IMR-90 (cell line): ENCODE measurements at regions not wholly inside any gene's neighbourhood (a gene's known extent, or its start where the extent isn't known, plus 50 kb on each side); places are given as distances from the start of the nearest gene placed in this dataset.

Experiments used
- ATAC-seq: fragments of 200-7000 bp; cut with Tn5 transposase; 2 replicates; pipeline ENCODE4 v1.9.1; 2020; ENCODE audit warnings: low read depth, mild to moderate bottlenecking, moderate library complexity
- BruUV-seq: library from RNA; stranded (reverse); fragments of 400-500 nt; replicated peaks from 2 replicates; lab custom pipeline; 2021; lab: Mats Ljungman, UMichigan
- CTCF ChIA-PET: fragments of 300-600 bp; formaldehyde crosslinking; extraction: SDS; loops from one replicate; lab custom pipeline; 2021; ENCODE audit warnings: antibody characterized with exemption; lab: Yijun Ruan, JAX
- POLR2A ChIA-PET: fragments of 300-600 bp; sonication (Branson Sonifier 250); formaldehyde crosslinking; loops from one replicate; lab custom pipeline; 2022; ENCODE audit warnings: antibody characterized with exemption; ENCODE audit not compliant: unreplicated experiment; lab: Charles Lee
- DNase-seq: peaks from one replicate; pipeline ENCODE4 v3.0.0; 2013
- H2AFZ ChIP-seq: replicated peaks from 2 replicates; pipeline ENCODE3; 2013; ENCODE audit warnings: low read length, mild to moderate bottlenecking; ENCODE audit not compliant: poor library complexity
- H2AK5ac ChIP-seq: 2 replicates; pipeline ENCODE4 v1.6.1; 2013; ENCODE audit warnings: low read depth, low read length, inconsistent platforms
- H2AK9ac ChIP-seq: replicated peaks from 2 replicates; pipeline ENCODE3; 2013; ENCODE audit warnings: mild to moderate bottlenecking, low read depth, low read length, moderate library complexity; ENCODE audit not compliant: poor library complexity
- H2BK120ac ChIP-seq: 2 replicates; pipeline ENCODE4 v1.6.1; 2013; ENCODE audit warnings: low read depth, low read length, inconsistent platforms
- H2BK15ac ChIP-seq: 3 replicates; pipeline ENCODE4 v1.6.1; 2013; ENCODE audit warnings: low read depth, low read length, inconsistent platforms
- H2BK20ac ChIP-seq: 2 replicates; pipeline ENCODE4 v1.6.1; 2013; ENCODE audit warnings: low read depth, mild to moderate bottlenecking, inconsistent platforms, low read length, moderate library complexity
- H2BK5ac ChIP-seq: 2 replicates; pipeline ENCODE4 v1.6.1; 2013; ENCODE audit warnings: mild to moderate bottlenecking, low read depth, low read length, inconsistent platforms; ENCODE audit not compliant: poor library complexity, severe bottlenecking
- H3K14ac ChIP-seq: replicated peaks from 2 replicates; pipeline ENCODE4 v1.6.1; 2013; ENCODE audit warnings: low read depth, low read length, inconsistent platforms
- H3K18ac ChIP-seq: 2 replicates; pipeline ENCODE4 v1.6.1; 2013; ENCODE audit warnings: low read depth, low read length, control low read depth
- H3K23ac ChIP-seq: 2 replicates; pipeline ENCODE4 v1.6.1; 2013; ENCODE audit warnings: low read depth, low read length, inconsistent platforms
- H3K27ac ChIP-seq: 2 replicates; pipeline ENCODE4 v1.5.1; 2013; ENCODE audit warnings: mild to moderate bottlenecking, control low read depth, low read length; ENCODE audit not compliant: insufficient read depth
- H3K27me3 ChIP-seq: 2 replicates; pipeline ENCODE4 v1.6.1; 2013; ENCODE audit warnings: low read length; ENCODE audit not compliant: control insufficient read depth, insufficient read depth
- H3K36me3 ChIP-seq: 2 replicates; pipeline ENCODE4 v1.6.1; 2013; ENCODE audit warnings: low read length, mixed read lengths; ENCODE audit not compliant: control insufficient read depth, insufficient read depth
- H3K4ac ChIP-seq: 2 replicates; pipeline ENCODE4 v1.6.1; 2013; ENCODE audit warnings: low read depth, low read length, inconsistent platforms
- H3K4me1 ChIP-seq: 2 replicates; pipeline ENCODE4 v1.6.1; 2013; ENCODE audit warnings: low read length, mixed read lengths; ENCODE audit not compliant: control insufficient read depth, insufficient read depth
- H3K4me2 ChIP-seq: 2 replicates; pipeline ENCODE4 v1.6.1; 2013; ENCODE audit warnings: low read depth, mild to moderate bottlenecking, control low read depth, low read length, moderate library complexity
- H3K4me3 ChIP-seq: 2 replicates; pipeline ENCODE4 v1.5.1; 2013; ENCODE audit warnings: low read depth, mild to moderate bottlenecking, control low read depth, low read length, moderate library complexity; ENCODE audit not compliant: insufficient read depth
- H3K56ac ChIP-seq: 2 replicates; pipeline ENCODE4 v1.6.1; 2013; ENCODE audit warnings: low read length, inconsistent platforms; ENCODE audit not compliant: insufficient read depth; ENCODE audit errors: extremely low read depth
- H3K79me1 ChIP-seq, 2 experiments: 2 replicates each; pipeline ENCODE4 v1.6.1; 2013; ENCODE audit warnings: low read length in 2 of 2, inconsistent platforms in 1 of 2, low read depth in 1 of 2
- H3K9ac ChIP-seq: 2 replicates; pipeline ENCODE4 v1.6.1; 2013; ENCODE audit warnings: low read depth, low read length, control low read depth
- H3K9me1 ChIP-seq: 2 replicates; pipeline ENCODE4 v1.6.1; 2013; ENCODE audit warnings: low read length, inconsistent platforms; ENCODE audit not compliant: insufficient read depth
- H3K9me3 ChIP-seq: 2 replicates; pipeline ENCODE4 v1.6.1; 2013; ENCODE audit warnings: low read length; ENCODE audit not compliant: control insufficient read depth, insufficient read depth
- H4K20me1 ChIP-seq: 2 replicates; pipeline ENCODE4 v1.6.1; 2013; ENCODE audit warnings: low read length, inconsistent platforms; ENCODE audit not compliant: insufficient read depth
- H4K5ac ChIP-seq: 2 replicates; pipeline ENCODE4 v1.6.1; 2013; ENCODE audit warnings: mild to moderate bottlenecking, low read depth, low read length, control low read depth
- H4K8ac ChIP-seq, 2 experiments: 2 replicates each; pipeline ENCODE4 v1.6.1; 2013; ENCODE audit warnings: low read depth in 2 of 2, low read length in 2 of 2, control low read depth in 1 of 2, inconsistent platforms in 1 of 2
- H4K91ac ChIP-seq: 2 replicates; pipeline ENCODE4 v1.6.1; 2013; ENCODE audit warnings: low read depth, low read length, inconsistent platforms; ENCODE audit not compliant: insufficient read depth
- BHLHE40 ChIP-seq: fragments of 150-350 bp; IDR thresholded peaks from 2 replicates; pipeline ENCODE4 v1.6.1; 2016; ENCODE audit warnings: mild to moderate bottlenecking, low read depth, low read length
- MAZ ChIP-seq: IDR thresholded peaks from 2 replicates; pipeline ENCODE4 v1.6.1; 2012; ENCODE audit warnings: low read depth, mild to moderate bottlenecking, low read length, improper control_type of control experiment, moderate library complexity, borderline replicate concordance
- NFE2L2 ChIP-seq: fragments of 150-350 bp; IDR thresholded peaks from 2 replicates; pipeline ENCODE4 v1.6.1; 2016; ENCODE audit warnings: low read depth, mild to moderate bottlenecking, low read length
- POLR2A ChIP-seq: IDR thresholded peaks from 2 replicates; pipeline ENCODE4 v1.6.1; 2012; ENCODE audit warnings: mild to moderate bottlenecking, low read depth, low read length
- RAD21 ChIP-seq: IDR thresholded peaks from 2 replicates; pipeline ENCODE4 v1.6.1; 2012; ENCODE audit warnings: low read length, improper control_type of control experiment
- RCOR1 ChIP-seq: IDR thresholded peaks from 2 replicates; pipeline ENCODE4 v1.6.1; 2012; ENCODE audit warnings: mild to moderate bottlenecking, low read length, improper control_type of control experiment; ENCODE audit not compliant: insufficient replicate concordance
- RFX5 ChIP-seq: IDR thresholded peaks from 2 replicates; pipeline ENCODE4 v1.8.0; 2012; ENCODE audit warnings: low read depth, mild to moderate bottlenecking, low read length, moderate library complexity
- SMC3 ChIP-seq: fragments of 150-350 bp; IDR thresholded peaks from 2 replicates; pipeline ENCODE4 v1.6.1; 2016; ENCODE audit warnings: low read depth, mild to moderate bottlenecking, antibody characterized with exemption, low read length, moderate library complexity
- WGBS, 2 experiments: methylation state at CpG; one replicate each; pipeline versions ENCODE4 v1.1.5 to v1.1.7; 2013; ENCODE audit warnings: missing lambda C conversion rate in 2 of 2; ENCODE audit not compliant: insufficient read length in 1 of 2; ENCODE audit errors: extremely low coverage in 2 of 2; 5-methylcytosine and 5-hydroxymethylcytosine counted together
- dilution Hi-C: fragments of 300-500 bp; cut with HindIII; formaldehyde crosslinking; loops from one replicate; pipeline ENCODE4 v1.14.3; 2018; ENCODE audit warnings: low sequenced_read_pairs; ENCODE audit not compliant: unreplicated experiment
- in situ Hi-C: fragments of 300-500 bp; cut with MboI; formaldehyde crosslinking; loops from 3 replicates; pipeline ENCODE4 v1.14.3; 2019; ENCODE audit warnings: low sequenced_read_pairs, inconsistent platforms, mixed read lengths
- intact Hi-C: fragments of 100-400 bp; cut with micrococcal nuclease; formaldehyde crosslinking; loops from 2 replicates; pipeline ENCODE4 v1.10.0; 2022
- TF ChIP-seq, protein P1 (sequence below): fragments of 150-350 bp; IDR thresholded peaks from 2 replicates; pipeline ENCODE4 v1.6.1; 2016; ENCODE audit warnings: low read depth, mild to moderate bottlenecking, low read length, moderate library complexity, borderline replicate concordance
- TF ChIP-seq, protein P2 (sequence below): conservative IDR thresholded peaks from 2 replicates; pipeline ENCODE4 v1.5.1; 2012; ENCODE audit warnings: mild to moderate bottlenecking, low read depth, low read length, improper control_type of control experiment

DNA sequence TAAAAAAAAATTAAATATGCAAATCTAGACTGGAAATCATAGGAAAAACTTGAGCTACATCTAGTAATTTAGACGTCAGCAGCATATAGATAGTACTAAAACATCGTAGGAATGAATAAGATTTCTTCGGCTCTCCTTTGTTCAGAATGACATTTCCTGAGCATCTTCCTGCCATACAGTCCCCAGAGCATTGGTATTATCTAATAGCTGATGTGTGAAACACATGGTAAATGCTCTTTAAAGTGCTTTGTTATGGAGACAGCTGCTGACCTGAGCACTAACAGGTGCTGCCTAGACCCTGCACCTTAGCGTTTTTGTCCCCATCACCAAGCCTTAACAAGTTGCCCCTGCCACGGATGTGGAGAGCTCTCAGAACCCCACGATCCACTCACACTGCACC, 692.3 kb upstream of the PIK3C3 start:
- DNase-seq (no peak), ATAC-seq (no peak)
- Histone ChIP-seq H3K9me1 (peaks cover 8% of the 10 kb centered on the region), H3K4me3 (no peak overlapping the region), H3K14ac (no peak overlapping the region), H3K18ac (no peak overlapping the region), H4K20me1 (no peaks in the 10 kb centered on the region), H3K36me3 (no peaks in the 10 kb centered on the region), H3K23ac (no peak overlapping the region), H3K27ac (no peak overlapping the region), H3K9me3 (no peaks in the 10 kb centered on the region), H4K8ac (no peak overlapping the region), H3K27me3 (no peaks in the 10 kb centered on the region), H2AK5ac (no peak overlapping the region), H4K91ac (no peak overlapping the region), H2AK9ac (no peak overlapping the region), H3K4me2 (no peak overlapping the region), H2AFZ (no peak overlapping the region), H2BK120ac (no peak overlapping the region), H3K56ac (no peak overlapping the region), H2BK5ac (no peak overlapping the region), H3K4ac (no peak overlapping the region), H3K4me1 (peaks cover 11% of the 10 kb centered on the region), H2BK20ac (no peak overlapping the region), H2BK15ac (no peak overlapping the region), H4K5ac (no peak overlapping the region), H3K79me1 (no peaks in the 10 kb centered on the region), H3K9ac (no peak overlapping the region)
- POLR2A ChIA-PET: no interaction called here
- in situ Hi-C loops: no loop called here
- intact Hi-C loops: no loop called here
- TF ChIP-seq, protein P1, sequence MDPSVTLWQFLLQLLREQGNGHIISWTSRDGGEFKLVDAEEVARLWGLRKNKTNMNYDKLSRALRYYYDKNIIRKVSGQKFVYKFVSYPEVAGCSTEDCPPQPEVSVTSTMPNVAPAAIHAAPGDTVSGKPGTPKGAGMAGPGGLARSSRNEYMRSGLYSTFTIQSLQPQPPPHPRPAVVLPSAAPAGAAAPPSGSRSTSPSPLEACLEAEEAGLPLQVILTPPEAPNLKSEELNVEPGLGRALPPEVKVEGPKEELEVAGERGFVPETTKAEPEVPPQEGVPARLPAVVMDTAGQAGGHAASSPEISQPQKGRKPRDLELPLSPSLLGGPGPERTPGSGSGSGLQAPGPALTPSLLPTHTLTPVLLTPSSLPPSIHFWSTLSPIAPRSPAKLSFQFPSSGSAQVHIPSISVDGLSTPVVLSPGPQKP: no peak
- no peak for TF ChIP-seq BHLHE40
- no peak for TF ChIP-seq RCOR1
- no peak for TF ChIP-seq MAZ
- no peak for TF ChIP-seq NFE2L2
- no peak for TF ChIP-seq SMC3
- TF ChIP-seq POLR2A: no peak
- TF ChIP-seq, protein P2, sequence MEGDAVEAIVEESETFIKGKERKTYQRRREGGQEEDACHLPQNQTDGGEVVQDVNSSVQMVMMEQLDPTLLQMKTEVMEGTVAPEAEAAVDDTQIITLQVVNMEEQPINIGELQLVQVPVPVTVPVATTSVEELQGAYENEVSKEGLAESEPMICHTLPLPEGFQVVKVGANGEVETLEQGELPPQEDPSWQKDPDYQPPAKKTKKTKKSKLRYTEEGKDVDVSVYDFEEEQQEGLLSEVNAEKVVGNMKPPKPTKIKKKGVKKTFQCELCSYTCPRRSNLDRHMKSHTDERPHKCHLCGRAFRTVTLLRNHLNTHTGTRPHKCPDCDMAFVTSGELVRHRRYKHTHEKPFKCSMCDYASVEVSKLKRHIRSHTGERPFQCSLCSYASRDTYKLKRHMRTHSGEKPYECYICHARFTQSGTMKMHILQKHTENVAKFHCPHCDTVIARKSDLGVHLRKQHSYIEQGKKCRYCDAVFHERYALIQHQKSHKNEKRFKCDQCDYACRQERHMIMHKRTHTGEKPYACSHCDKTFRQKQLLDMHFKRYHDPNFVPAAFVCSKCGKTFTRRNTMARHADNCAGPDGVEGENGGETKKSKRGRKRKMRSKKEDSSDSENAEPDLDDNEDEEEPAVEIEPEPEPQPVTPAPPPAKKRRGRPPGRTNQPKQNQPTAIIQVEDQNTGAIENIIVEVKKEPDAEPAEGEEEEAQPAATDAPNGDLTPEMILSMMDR: no peak
- TF ChIP-seq RAD21: no peak
- no peak for TF ChIP-seq RFX5
- no CpG with 5 or more reads among the region's 6 CpGs for WGBS, 2 experiments
- BruUV-seq: no TSS peak
- CTCF ChIA-PET: interaction anchor here (0.5 kb wide), 1 partner anchor 235 kb away, joined by 3 read pairs; no protein-coding TSS in a partner anchor
- dilution Hi-C loops: no loop called here
